Lower leg skin (tissue), 4 donors: ENCODE measurements at regions not wholly inside any gene's neighbourhood (a gene's known extent, or its start where the extent isn't known, plus 50 kb on each side); places are given as distances from the start of the nearest gene placed in this dataset.

Source experiments
- DNase-seq, 2 donors: peaks; one replicate each; pipeline ENCODE4 v3.0.0-alpha.2; 2019; ENCODE audit warnings: low spot score in 2 of 2
- H3K4me3 ChIP-seq: fragments of 200-600 bp; sonication (generic); 2 replicates; pipeline ENCODE4 v1.5.1; 2017; ENCODE audit warnings: mild to moderate bottlenecking, low read depth; ENCODE audit not compliant: poor library complexity, severe bottlenecking
- POLR2A ChIP-seq, 2 donors: fragments of 450-650 bp; IDR thresholded peaks; one replicate each; pipeline ENCODE4 v1.6.1; 2016 to 2017; ENCODE audit warnings: antibody characterized with exemption in 2 of 2, mild to moderate bottlenecking in 1 of 2, moderate library complexity in 1 of 2
- WGBS, 2 donors: methylation state at CpG; one replicate each; pipeline ENCODE4 v1.1.5; 2018; 5-methylcytosine and 5-hydroxymethylcytosine counted together
- intact Hi-C: fragments of 100-400 bp; cut with DNase I; formaldehyde crosslinking; loops from one replicate; pipeline ENCODE4 v1.15.0; 2023; ENCODE audit warnings: low total_unique reads
- TF ChIP-seq, protein P1 (sequence below), 3 donors: fragments of 450-650 bp; IDR thresholded peaks; one replicate each; pipeline ENCODE4 v1.5.1; 2016; ENCODE audit warnings: antibody characterized with exemption in 3 of 3, mild to moderate bottlenecking in 3 of 3, moderate library complexity in 2 of 3

DNA sequence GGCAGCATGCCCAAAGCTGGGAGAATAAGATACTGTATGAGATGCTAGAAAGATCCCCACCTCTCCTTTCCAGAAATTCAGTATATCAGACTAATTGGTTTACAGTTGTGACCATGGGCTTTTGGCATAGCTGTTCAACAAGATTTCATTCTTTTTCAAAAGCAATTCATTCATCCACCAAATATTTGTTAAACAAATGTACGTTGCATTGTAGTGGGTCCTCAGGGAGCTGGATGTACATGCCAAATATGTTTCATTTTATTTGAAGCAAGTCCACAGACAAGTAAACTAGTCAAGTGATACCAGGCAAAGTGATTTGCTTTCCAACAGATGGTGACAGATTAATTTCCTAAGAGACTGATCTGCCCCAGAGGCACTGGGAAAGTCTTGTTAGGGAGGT lies 85.8 kb upstream of the ESR1 start:
- no peak overlapping the region for H3K4me3 ChIP-seq
- intact Hi-C loops, result no loop called here
- DNase-seq, result no peak
- TF ChIP-seq, protein P1, sequence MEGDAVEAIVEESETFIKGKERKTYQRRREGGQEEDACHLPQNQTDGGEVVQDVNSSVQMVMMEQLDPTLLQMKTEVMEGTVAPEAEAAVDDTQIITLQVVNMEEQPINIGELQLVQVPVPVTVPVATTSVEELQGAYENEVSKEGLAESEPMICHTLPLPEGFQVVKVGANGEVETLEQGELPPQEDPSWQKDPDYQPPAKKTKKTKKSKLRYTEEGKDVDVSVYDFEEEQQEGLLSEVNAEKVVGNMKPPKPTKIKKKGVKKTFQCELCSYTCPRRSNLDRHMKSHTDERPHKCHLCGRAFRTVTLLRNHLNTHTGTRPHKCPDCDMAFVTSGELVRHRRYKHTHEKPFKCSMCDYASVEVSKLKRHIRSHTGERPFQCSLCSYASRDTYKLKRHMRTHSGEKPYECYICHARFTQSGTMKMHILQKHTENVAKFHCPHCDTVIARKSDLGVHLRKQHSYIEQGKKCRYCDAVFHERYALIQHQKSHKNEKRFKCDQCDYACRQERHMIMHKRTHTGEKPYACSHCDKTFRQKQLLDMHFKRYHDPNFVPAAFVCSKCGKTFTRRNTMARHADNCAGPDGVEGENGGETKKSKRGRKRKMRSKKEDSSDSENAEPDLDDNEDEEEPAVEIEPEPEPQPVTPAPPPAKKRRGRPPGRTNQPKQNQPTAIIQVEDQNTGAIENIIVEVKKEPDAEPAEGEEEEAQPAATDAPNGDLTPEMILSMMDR (IDR thresholded peaks at IDR 0.05), result no peak
- no peak for TF ChIP-seq POLR2A (IDR thresholded peaks at IDR 0.05)
- 45 to 50% methylated on average over 1 of the region's 1 CpG for WGBS, 2 donors

- DNase-seq, result no peak
- no peak overlapping the region for H3K4me3 ChIP-seq
- TF ChIP-seq POLR2A (IDR thresholded peaks at IDR 0.05), result no peak
- TF ChIP-seq, protein P1 (IDR thresholded peaks at IDR 0.05), result no peak
- WGBS, 2 donors, result 76 to 82% methylated on average over 4 of the region's 4 CpGs
- intact Hi-C loops, result no loop called here
Observed at GRCh38 chr6:151722342-151722741, 85.1 kb upstream of the ESR1 start.

DNA sequence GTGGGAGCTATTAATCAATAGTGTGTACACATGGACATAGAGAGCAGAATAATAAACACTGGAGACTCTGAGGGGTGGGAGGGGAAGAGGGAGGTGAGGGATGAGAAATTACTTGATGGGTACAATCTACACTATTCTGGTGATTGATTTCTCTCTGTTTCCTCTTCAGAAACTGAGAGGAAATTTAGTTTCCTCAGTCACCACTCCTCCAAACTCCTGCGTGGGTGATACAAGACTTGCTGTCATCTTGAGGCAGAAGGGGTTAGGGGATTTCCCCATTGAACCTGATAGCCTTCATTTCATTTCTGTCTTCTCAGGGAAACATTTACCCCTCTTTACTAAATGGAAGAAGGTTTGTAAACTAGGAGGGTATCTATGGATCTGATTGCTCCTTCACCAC lies 84.3 kb upstream of the ESR1 start:
- no peak overlapping the region for H3K4me3 ChIP-seq
- WGBS, 2 donors, result 48 to 50% methylated on average over 1 of the region's 1 CpG
- intact Hi-C loops, result no loop called here
- no peak for DNase-seq
- no peak for TF ChIP-seq POLR2A (IDR thresholded peaks at IDR 0.05)
- TF ChIP-seq, protein P1 (IDR thresholded peaks at IDR 0.05), result no peak

DNA sequence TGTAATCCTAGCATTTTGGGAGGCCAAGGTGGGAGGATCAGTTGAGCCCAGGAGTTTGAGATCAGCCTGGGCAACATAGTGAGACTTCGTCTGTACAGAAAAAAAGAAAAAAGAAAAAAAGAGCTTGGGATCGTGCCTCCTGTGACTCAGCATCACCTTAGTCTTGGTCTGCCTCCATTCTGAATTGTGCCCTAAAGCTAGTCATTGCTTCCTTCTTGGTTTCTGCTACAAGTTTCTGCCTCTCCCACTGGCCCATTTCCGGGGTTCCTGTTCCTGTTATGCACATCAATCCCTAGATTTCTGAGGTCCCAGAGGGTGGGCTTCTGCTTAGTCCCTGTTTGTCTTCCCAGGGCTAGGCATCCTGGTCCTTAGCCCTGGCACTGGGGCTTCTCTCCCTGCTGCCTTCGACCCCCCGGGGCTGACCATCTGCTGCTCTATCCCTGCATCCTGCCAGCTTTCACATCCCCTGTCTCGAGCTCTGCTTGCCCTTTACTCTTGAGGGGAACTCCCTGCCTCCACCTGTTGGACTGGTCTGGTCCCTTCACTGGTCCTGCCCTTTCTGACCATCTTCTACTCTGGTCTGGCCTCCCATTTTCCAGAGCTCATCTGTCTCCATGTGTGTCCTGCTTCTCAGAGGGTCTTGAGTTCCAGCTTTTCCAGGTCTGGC lies 77.5 kb upstream of the ESR1 start:
- intact Hi-C loops, result no loop called here
- 72 to 78% methylated on average over 6 of the region's 6 CpGs for WGBS, 2 donors

GRCh38 chr6:151730496-151730870 lies 77.0 kb upstream of the ESR1 start:
- no peak overlapping the region for H3K4me3 ChIP-seq
- TF ChIP-seq, protein P1 (IDR thresholded peaks at IDR 0.05), result no peak
- TF ChIP-seq POLR2A (IDR thresholded peaks at IDR 0.05), result no peak
- no peak for DNase-seq
- WGBS, 2 donors, result 63 to 83% methylated on average over 2 of the region's 2 CpGs
- intact Hi-C loops, result no loop called here

More for the DNA sequence above, 77.5 kb upstream of the ESR1 start:
- H3K4me3 ChIP-seq, result no peak overlapping the region
- no peak for DNase-seq
- TF ChIP-seq, protein P1 (IDR thresholded peaks at IDR 0.05), result no peak
- TF ChIP-seq POLR2A (IDR thresholded peaks at IDR 0.05), result no peak

DNA sequence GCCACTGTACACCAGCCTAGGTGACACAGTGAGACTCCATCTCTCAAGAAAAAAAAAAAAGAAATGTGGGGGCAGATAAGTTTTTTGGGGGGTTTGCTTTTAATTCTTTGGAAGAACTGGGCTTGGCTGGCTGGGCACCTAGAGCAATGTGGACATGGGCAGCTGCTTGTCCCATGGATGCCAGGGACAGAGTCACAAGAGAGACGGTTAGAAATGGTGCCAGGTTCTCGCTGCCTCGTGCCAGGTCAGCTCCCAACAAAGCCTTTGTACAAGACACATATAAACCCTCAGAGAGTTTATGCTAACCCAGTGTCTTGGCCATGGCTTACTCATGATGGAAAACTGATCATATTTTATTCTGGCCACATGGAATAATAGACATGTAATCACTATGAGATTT lies 76.2 kb upstream of the ESR1 start:
- no peak for DNase-seq
- 77 to 88% methylated on average over 3 of the region's 3 CpGs for WGBS, 2 donors
- H3K4me3 ChIP-seq, result no peak overlapping the region
- intact Hi-C loops, result no loop called here
- TF ChIP-seq, protein P1 (IDR thresholded peaks at IDR 0.05), result no peak
- TF ChIP-seq POLR2A (IDR thresholded peaks at IDR 0.05), result no peak
